K562 (cell line): ENCODE measurements at regions not wholly inside any gene's neighbourhood (a gene's known extent, or its start where the extent isn't known, plus 50 kb on each side); places are given as distances from the start of the nearest gene placed in this dataset.

Source experiments
- ATAC-seq: fragments of 200-7000 bp; cut with Tn5 transposase; 3 replicates; pipeline ENCODE4 v1.9.1; 2020; ENCODE audit warnings: moderate library complexity
- BruUV-seq: library from RNA; stranded (reverse); fragments of 400-500 nt; replicated peaks from 2 replicates; lab custom pipeline; 2021; lab: Mats Ljungman, UMichigan
- CTCF ChIA-PET: fragments of 300-600 bp; formaldehyde crosslinking; extraction: SDS; loops from one replicate; lab custom pipeline; 2021; ENCODE audit warnings: low intra/inter-chr PET ratio; lab: Yijun Ruan, JAX
- POLR2A ChIA-PET: fragments of 300-600, 350-650 bp; sonication (Branson Sonifier 250); formaldehyde crosslinking; extraction: SDS; loops from one replicate; lab custom pipeline; 2021; ENCODE audit warnings: antibody characterized with exemption, inconsistent platforms; lab: Yijun Ruan, JAX
- DNase-seq, 4 experiments: peaks; one replicate each; pipeline versions ENCODE4 v3.0.0 to v3.0.0-alpha.2; 2011 to 2018; ENCODE audit warnings: low spot score in 3 of 4, mixed read lengths in 3 of 4; ENCODE audit errors: extremely low read depth in 1 of 4
- FAIRE-seq: peaks from 2 replicates; lab custom pipeline; 2011; peaks lifted over from hg19 to GRCh38; lab: Jason Lieb, UNC
- H2AFZ ChIP-seq: 2 replicates; pipeline ENCODE4 v1.6.0; 2011; ENCODE audit warnings: low read depth, low read length, control low read depth, inconsistent platforms
- H3K27ac ChIP-seq: fragments of 200-600 bp; 3 replicates; pipeline ENCODE4 v1.8.0; 2011; ENCODE audit warnings: low read depth, mild to moderate bottlenecking, control low read depth, inconsistent platforms, low read length, moderate library complexity, mixed read lengths; ENCODE audit errors: extremely low read depth
- H3K27me3 ChIP-seq, 2 experiments: fragments of 300-600 bp in 1 of 2; 2 replicates in 1 of 2; 3 replicates in 1 of 2; pipeline versions ENCODE4 v1.6.0 to v1.8.0; 2011; ENCODE audit warnings: inconsistent platforms in 2 of 2, low read length in 2 of 2, mild to moderate bottlenecking in 1 of 2, mixed read lengths in 1 of 2, moderate library complexity in 1 of 2; ENCODE audit not compliant: control insufficient read depth in 2 of 2, insufficient read depth in 2 of 2
- H3K36me3 ChIP-seq: fragments of 300-600 bp; 3 replicates; pipeline ENCODE4 v1.8.0; 2011; ENCODE audit warnings: mild to moderate bottlenecking, low read length, inconsistent platforms; ENCODE audit not compliant: control insufficient read depth, insufficient read depth
- H3K4me1 ChIP-seq, 2 experiments: fragments of 200-600 bp in 1 of 2; replicated peaks in 1 of 2; 2 replicates in 1 of 2; 3 replicates in 1 of 2; pipeline versions ENCODE4 v1.5.1 to v1.8.0; 2011; ENCODE audit warnings: inconsistent platforms in 2 of 2, low read length in 2 of 2, mild to moderate bottlenecking in 1 of 2, mixed read lengths in 1 of 2, moderate library complexity in 1 of 2; ENCODE audit not compliant: control insufficient read depth in 2 of 2, insufficient read depth in 2 of 2
- H3K4me2 ChIP-seq: 2 replicates; pipeline ENCODE4 v1.6.1; 2011; ENCODE audit warnings: low read length, control low read depth, inconsistent platforms, mixed read lengths; ENCODE audit not compliant: insufficient read depth
- H3K4me3 ChIP-seq: fragments of 200-600 bp; sonication (generic), shearing (Covaris generic); 2 replicates; pipeline ENCODE4 v1.5.1; 2016; ENCODE audit warnings: control low read depth, inconsistent platforms
- H3K79me2 ChIP-seq: fragments of 200-600 bp; 3 replicates; pipeline ENCODE4 v1.8.0; 2011; ENCODE audit warnings: low read length, inconsistent platforms; ENCODE audit not compliant: control insufficient read depth, insufficient read depth
- H3K9ac ChIP-seq, 2 experiments: 2 replicates each; pipeline versions ENCODE4 v1.6.0 to v1.6.1; 2011; ENCODE audit warnings: low read depth in 2 of 2, low read length in 2 of 2, control low read depth in 1 of 2, inconsistent platforms in 1 of 2, mild to moderate bottlenecking in 1 of 2, mixed read lengths in 1 of 2; ENCODE audit not compliant: insufficient read depth in 1 of 2
- H3K9me1 ChIP-seq: one replicate; pipeline ENCODE4 v1.6.0; 2011; ENCODE audit warnings: inconsistent platforms, mild to moderate bottlenecking, low read length, moderate library complexity; ENCODE audit not compliant: control insufficient read depth, insufficient read depth
- H3K9me3 ChIP-seq: replicated peaks from 2 replicates; pipeline ENCODE4 v1.5.1; 2011; ENCODE audit warnings: low read depth, low read length, inconsistent platforms; ENCODE audit not compliant: control insufficient read depth, insufficient read depth
- H4K20me1 ChIP-seq: replicated peaks from 2 replicates; pipeline ENCODE4 v1.6.1; 2011; ENCODE audit warnings: low read length, inconsistent platforms, mixed read lengths; ENCODE audit not compliant: control insufficient read depth, insufficient read depth
- ARNT ChIP-seq, 2 experiments: fragments of 450-650 bp; IDR thresholded peaks; 2 replicates each; pipeline ENCODE4 v1.6.1; 2016; ENCODE audit warnings: mild to moderate bottlenecking in 1 of 2
- CUX1 ChIP-seq: fragments of 200-800 bp; sonication (Bioruptor generic); IDR thresholded peaks from 2 replicates; pipeline ENCODE4 v1.6.1; 2016; ENCODE audit warnings: missing genetic modification characterization, missing compliant biosample characterization
- DACH1 ChIP-seq: fragments of 450-650 bp; IDR thresholded peaks from 2 replicates; pipeline ENCODE4 v1.6.1; 2018; ENCODE audit not compliant: partially characterized antibody
- IRF9 ChIP-seq: fragments of 450-650 bp; IDR thresholded peaks from 2 replicates; pipeline ENCODE4 v1.6.1; 2016; ENCODE audit warnings: missing biosample characterization, missing genetic modification characterization
- SMAD3 ChIP-seq: fragments of 450-650 bp; formaldehyde crosslinking; conservative IDR thresholded peaks from 2 replicates; pipeline ENCODE4 v1.4.0; 2020; ENCODE audit warnings: mild to moderate bottlenecking
- THAP12 ChIP-seq: fragments of 250-450 bp; sonication (Bioruptor Pico); IDR thresholded peaks from 2 replicates; pipeline ENCODE4 v1.9.0; 2021; ENCODE audit warnings: mild to moderate bottlenecking, inconsistent platforms
- ZNF184 ChIP-seq: sonication (generic); formaldehyde crosslinking; IDR thresholded peaks from 2 replicates; pipeline ENCODE4 v1.5.0; 2020; ENCODE audit warnings: missing genetic modification reagents
- WGBS: fragments of 100-300 bp; shearing (Covaris generic); methylation state at CpG from one replicate; pipeline ENCODE4 v1.1.6; 2016; ENCODE audit warnings: low coverage, mixed read lengths; ENCODE audit not compliant: insufficient coverage; ENCODE audit errors: missing lambda C conversion rate; 5-methylcytosine and 5-hydroxymethylcytosine counted together
- in situ Hi-C: fragments of 300-500 bp; cut with MboI; formaldehyde crosslinking; loops from 4 replicates; pipeline ENCODE4 v1.15.0; 2018; ENCODE audit warnings: inconsistent platforms, mixed read lengths
- intact Hi-C: fragments of 100-400 bp; cut with micrococcal nuclease; formaldehyde crosslinking; loops from 2 replicates; pipeline ENCODE4 v1.14.2; 2022

GRCh38 chr1:56237491-56238064, 341.8 kb downstream of the PLPP3 start:
- no peaks in the 10 kb centered on the region for H3K36me3 ChIP-seq
- H3K79me2 ChIP-seq, result no peaks in the 10 kb centered on the region
- ChIA-PET CTCF (no interaction called here), POLR2A (no interaction called here)
- DNase-seq, result no peak
- 0% methylated on average over 4 of the region's 4 CpGs for WGBS
- no peak for FAIRE-seq
- no peak for ATAC-seq
- in situ Hi-C loops (no loop called here), intact Hi-C loops (loop anchor here (10.0 kb wide), 1 partner anchor 347 kb away; no protein-coding TSS in a partner anchor)
- no peak overlapping the region for H3K9ac ChIP-seq
- no peak overlapping the region for H2AFZ ChIP-seq
- H3K27ac ChIP-seq, result no peak overlapping the region
- H3K9me1 ChIP-seq, result no peaks in the 10 kb centered on the region
- H3K4me1 ChIP-seq, result no peaks in the 10 kb centered on the region
- no peak overlapping the region for H3K4me3 ChIP-seq
- H3K4me2 ChIP-seq, result no peak overlapping the region
- H3K9me3 ChIP-seq, result no peaks in the 10 kb centered on the region
- BruUV-seq, result no TSS peak
- no peaks in the 10 kb centered on the region for H3K27me3 ChIP-seq
- no peaks in the 10 kb centered on the region for H4K20me1 ChIP-seq
- TF ChIP-seq CUX1 (CRISPR knock-in tag) (no peak), THAP12 (CRISPR knock-in tag) (no peak), SMAD3 (no peak), ARNT (IDR thresholded peaks at IDR 0.05) (no peak), ZNF184 (CRISPR knock-in tag) (no peak), DACH1 (no peak), IRF9 (tag) (no peak)
